HFFc6 (cell line): ENCODE measurements at regions not wholly inside any gene's neighbourhood (a gene's known extent, or its start where the extent isn't known, plus 50 kb on each side); places are given as distances from the start of the nearest gene placed in this dataset.

Experiments used
- DNase-seq: peaks from one replicate; pipeline ENCODE4 v3.0.0-alpha.2; 2018
- H3K27ac Mint-ChIP-seq: 2 replicates; pipeline ENCODE4 v1.8.0; 2020; ENCODE audit warnings: mild to moderate bottlenecking, mixed read lengths
- H3K27me3 Mint-ChIP-seq: 2 replicates; pipeline ENCODE4 v1.8.0; 2021; ENCODE audit warnings: mild to moderate bottlenecking, moderate library complexity, mixed read lengths; ENCODE audit not compliant: insufficient read depth
- H3K36me3 Mint-ChIP-seq: 2 replicates; pipeline ENCODE4 v1.8.0; 2021; ENCODE audit warnings: low read depth, mixed read lengths
- H3K4me1 Mint-ChIP-seq: 2 replicates; pipeline ENCODE4 v1.8.0; 2020; ENCODE audit warnings: low read depth, mixed read lengths
- H3K4me3 Mint-ChIP-seq: 2 replicates; pipeline ENCODE4 v1.8.0; 2020; ENCODE audit warnings: mild to moderate bottlenecking, moderate library complexity, mixed read lengths
- H3K9me3 Mint-ChIP-seq: 2 replicates; pipeline ENCODE4 v1.8.0; 2020; ENCODE audit warnings: mild to moderate bottlenecking, mixed read lengths
- CTCF ChIP-seq: fragments of 200-600 bp; sonication (generic); IDR thresholded peaks from 2 replicates; pipeline ENCODE4 v1.5.0; 2021; ENCODE audit warnings: antibody characterized with exemption, mild to moderate bottlenecking

- Mint-ChIP-seq H3K9me3 (peaks cover 28% of the 10 kb centered on the region), H3K27ac (no peak overlapping the region), H3K27me3 (no peaks in the 10 kb centered on the region), H3K36me3 (0 out of 2 replicates have a peak, but pooled peaks cover 3% of the 10 kb centered on the region), H3K4me3 (no peak overlapping the region), H3K4me1 (no peaks in the 10 kb centered on the region)
- TF ChIP-seq CTCF: no peak
- no peak for DNase-seq
Observed at GRCh38 chr18:33854086-33854826, 276.2 kb downstream of the ASXL3 start.

GRCh38 chr18:33853187-33853586 is 275.2 kb downstream of the ASXL3 start:
- no peak for DNase-seq
- no peaks in the 10 kb centered on the region for H3K27me3 Mint-ChIP-seq
- peaks cover 26% of the 10 kb centered on the region for H3K9me3 Mint-ChIP-seq
- no peak overlapping the region for H3K27ac Mint-ChIP-seq
- no peak overlapping the region for H3K4me3 Mint-ChIP-seq
- H3K36me3 Mint-ChIP-seq: 0 out of 2 replicates have a peak, but pooled peaks cover 3% of the 10 kb centered on the region
- no peaks in the 10 kb centered on the region for H3K4me1 Mint-ChIP-seq
- TF ChIP-seq CTCF: no peak

- TF ChIP-seq CTCF: no peak
- Mint-ChIP-seq H3K4me1 (no peaks in the 10 kb centered on the region), H3K27me3 (no peaks in the 10 kb centered on the region), H3K36me3 (0 out of 2 replicates have a peak, but pooled peaks cover 3% of the 10 kb centered on the region), H3K27ac (no peak overlapping the region), H3K4me3 (no peak overlapping the region), H3K9me3 (peaks cover 34% of the 10 kb centered on the region)
- no peak for DNase-seq
Observed at GRCh38 chr18:33851546-33852078, 273.6 kb downstream of the ASXL3 start.

GRCh38 chr18:33849731-33850130 is 271.7 kb downstream of the ASXL3 start:
- TF ChIP-seq CTCF: no peak
- Mint-ChIP-seq H3K4me3 (no peak overlapping the region), H3K9me3 (peaks cover 39% of the 10 kb centered on the region), H3K27me3 (no peaks in the 10 kb centered on the region), H3K36me3 (0 out of 2 replicates have a peak, but pooled peaks cover 3% of the 10 kb centered on the region), H3K27ac (no peak overlapping the region), H3K4me1 (no peaks in the 10 kb centered on the region)
- DNase-seq: no peak

GRCh38 chr18:33844232-33844631 is 266.2 kb downstream of the ASXL3 start:
- Mint-ChIP-seq H3K27ac (no peak overlapping the region), H3K36me3 (no peaks in the 10 kb centered on the region), H3K27me3 (no peaks in the 10 kb centered on the region), H3K9me3 (peaks cover 23% of the 10 kb centered on the region), H3K4me1 (no peaks in the 10 kb centered on the region), H3K4me3 (no peak overlapping the region)
- no peak for TF ChIP-seq CTCF
- DNase-seq: no peak
